ENCODE measurements at regions not wholly inside any gene's neighbourhood (a gene's known extent, or its start where the extent isn't known, plus 50 kb on each side); places are given as distances from the start of the nearest gene placed in this dataset.
"Not testable (repeated sequence)": the region's sequence is repeated elsewhere in the genome, so short reads cannot be mapped to it uniquely, and the experiment has no call there.

GRCh38 chr16:6708576-6709215, 623.9 kb upstream of the RBFOX1 start:
- no peak overlapping the region for H3K27ac ChIP-seq
- no peaks in the 10 kb centered on the region for H3K9me3 ChIP-seq (ENCODE audit: low read depth, low read length)
- DNase-seq (ENCODE audit: low read depth, low spot score), result no peak
- H3K4me3 ChIP-seq, result no peak overlapping the region
- TF ChIP-seq EZH2 (IDR thresholded peaks at IDR 0.05), result no peak
- TF ChIP-seq POLR2AphosphoS5 (IDR thresholded peaks at IDR 0.05; ENCODE audit: borderline replicate concordance, low read depth, low read length), result no peak
- TF ChIP-seq FOXP2 (optimal IDR thresholded peaks at IDR 0.05; ENCODE audit: control extremely low read depth, extremely low read length, insufficient read depth), result no peak
- H3K9ac ChIP-seq (ENCODE audit: insufficient read length), result no peak overlapping the region
- H3K36me3 ChIP-seq (ENCODE audit: insufficient read depth, low read length), result no peaks in the 10 kb centered on the region

GRCh38 chr16:6704306-6704930, 628.2 kb upstream of the RBFOX1 start:
- no peak overlapping the region for H3K9ac ChIP-seq (ENCODE audit: insufficient read length)
- H3K36me3 ChIP-seq (ENCODE audit: insufficient read depth, low read length), result no peaks in the 10 kb centered on the region
- DNase-seq (ENCODE audit: low read depth, low spot score), result no peak
- TF ChIP-seq FOXP2 (optimal IDR thresholded peaks at IDR 0.05; ENCODE audit: control extremely low read depth, extremely low read length, insufficient read depth) (no peak), EZH2 (IDR thresholded peaks at IDR 0.05) (no peak), POLR2AphosphoS5 (IDR thresholded peaks at IDR 0.05; ENCODE audit: borderline replicate concordance, low read depth, low read length) (no peak)
- no peaks in the 10 kb centered on the region for H3K9me3 ChIP-seq (ENCODE audit: low read depth, low read length)
- H3K4me3 ChIP-seq, result no peak overlapping the region
- H3K27ac ChIP-seq, result no peak overlapping the region

GRCh38 chr16:6701096-6701495, 631.5 kb upstream of the RBFOX1 start:
- Histone ChIP-seq H3K27ac (no peak overlapping the region), H3K9me3 (ENCODE audit: low read depth, low read length) (no peaks in the 10 kb centered on the region), H3K9ac (ENCODE audit: insufficient read length) (no peak overlapping the region), H3K4me3 (no peak overlapping the region), H3K36me3 (ENCODE audit: insufficient read depth, low read length) (no peaks in the 10 kb centered on the region)
- TF ChIP-seq EZH2 (IDR thresholded peaks at IDR 0.05) (no peak), POLR2AphosphoS5 (IDR thresholded peaks at IDR 0.05; ENCODE audit: borderline replicate concordance, low read depth, low read length) (no peak), FOXP2 (optimal IDR thresholded peaks at IDR 0.05; ENCODE audit: control extremely low read depth, extremely low read length, insufficient read depth) (no peak)
- DNase-seq (ENCODE audit: low read depth, low spot score), result no peak

- H3K27ac ChIP-seq, result no peak overlapping the region
- DNase-seq (ENCODE audit: low read depth, low spot score), result no peak
- H3K9ac ChIP-seq (ENCODE audit: insufficient read length), result no peak overlapping the region
- TF ChIP-seq FOXP2 (optimal IDR thresholded peaks at IDR 0.05; ENCODE audit: control extremely low read depth, extremely low read length, insufficient read depth) (no peak), EZH2 (IDR thresholded peaks at IDR 0.05) (no peak), POLR2AphosphoS5 (IDR thresholded peaks at IDR 0.05; ENCODE audit: borderline replicate concordance, low read depth, low read length) (no peak)
- H3K4me3 ChIP-seq, result no peak overlapping the region
- H3K36me3 ChIP-seq (ENCODE audit: insufficient read depth, low read length), result no peaks in the 10 kb centered on the region
- H3K9me3 ChIP-seq (ENCODE audit: low read depth, low read length), result no peaks in the 10 kb centered on the region
Observed at GRCh38 chr16:6698548-6698947, 634.1 kb upstream of the RBFOX1 start.

GRCh38 chr16:6695666-6696065, 637.0 kb upstream of the RBFOX1 start:
- Histone ChIP-seq H3K9ac (ENCODE audit: insufficient read length) (no peak overlapping the region), H3K27ac (no peak overlapping the region), H3K9me3 (ENCODE audit: low read depth, low read length) (no peaks in the 10 kb centered on the region), H3K36me3 (ENCODE audit: insufficient read depth, low read length) (no peaks in the 10 kb centered on the region), H3K4me3 (no peak overlapping the region)
- TF ChIP-seq POLR2AphosphoS5 (IDR thresholded peaks at IDR 0.05; ENCODE audit: borderline replicate concordance, low read depth, low read length), result no peak
- TF ChIP-seq FOXP2 (optimal IDR thresholded peaks at IDR 0.05; ENCODE audit: control extremely low read depth, extremely low read length, insufficient read depth), result no peak
- TF ChIP-seq EZH2 (IDR thresholded peaks at IDR 0.05), result no peak
- DNase-seq (ENCODE audit: low read depth, low spot score), result no peak

- no peak for DNase-seq (ENCODE audit: low read depth, low spot score)
- TF ChIP-seq EZH2 (IDR thresholded peaks at IDR 0.05), result no peak
- TF ChIP-seq FOXP2 (optimal IDR thresholded peaks at IDR 0.05; ENCODE audit: control extremely low read depth, extremely low read length, insufficient read depth), result no peak
- no peak for TF ChIP-seq POLR2AphosphoS5 (IDR thresholded peaks at IDR 0.05; ENCODE audit: borderline replicate concordance, low read depth, low read length)
- no peak overlapping the region for H3K9ac ChIP-seq (ENCODE audit: insufficient read length)
Observed at GRCh38 chr16:6694636-6695035, 638.0 kb upstream of the RBFOX1 start.

GRCh38 chr16:6693418-6693817, 639.2 kb upstream of the RBFOX1 start:
- H3K27ac ChIP-seq; H3K4me3 ChIP-seq; DNase-seq (ENCODE audit: low read depth, low spot score); H3K36me3 ChIP-seq (ENCODE audit: insufficient read depth, low read length); H3K9me3 ChIP-seq (ENCODE audit: low read depth, low read length); H3K9ac ChIP-seq (ENCODE audit: insufficient read length): not testable (repeated sequence)

More at GRCh38 chr16:6694636-6695035, 638.0 kb upstream of the RBFOX1 start:
- H3K36me3 ChIP-seq (ENCODE audit: insufficient read depth, low read length), result no peaks in the 10 kb centered on the region
- no peak overlapping the region for H3K27ac ChIP-seq
- no peaks in the 10 kb centered on the region for H3K9me3 ChIP-seq (ENCODE audit: low read depth, low read length)
- no peak overlapping the region for H3K4me3 ChIP-seq

- no peak for DNase-seq (ENCODE audit: low read depth, low spot score)
- Histone ChIP-seq H3K4me3 (no peak overlapping the region), H3K9ac (ENCODE audit: insufficient read length) (no peak overlapping the region), H3K36me3 (ENCODE audit: insufficient read depth, low read length) (no peaks in the 10 kb centered on the region), H3K9me3 (ENCODE audit: low read depth, low read length) (no peaks in the 10 kb centered on the region), H3K27ac (no peak overlapping the region)
- no peak for TF ChIP-seq FOXP2 (optimal IDR thresholded peaks at IDR 0.05; ENCODE audit: control extremely low read depth, extremely low read length, insufficient read depth)
- no peak for TF ChIP-seq EZH2 (IDR thresholded peaks at IDR 0.05)
- no peak for TF ChIP-seq POLR2AphosphoS5 (IDR thresholded peaks at IDR 0.05; ENCODE audit: borderline replicate concordance, low read depth, low read length)
Observed at GRCh38 chr16:6692874-6693273, 639.8 kb upstream of the RBFOX1 start.

GRCh38 chr16:6690741-6691140, 641.9 kb upstream of the RBFOX1 start:
- H3K9me3 ChIP-seq (ENCODE audit: low read depth, low read length), result no peaks in the 10 kb centered on the region
- no peak overlapping the region for H3K27ac ChIP-seq
- TF ChIP-seq FOXP2 (optimal IDR thresholded peaks at IDR 0.05; ENCODE audit: control extremely low read depth, extremely low read length, insufficient read depth) (no peak), EZH2 (IDR thresholded peaks at IDR 0.05) (no peak), POLR2AphosphoS5 (IDR thresholded peaks at IDR 0.05; ENCODE audit: borderline replicate concordance, low read depth, low read length) (no peak)
- DNase-seq (ENCODE audit: low read depth, low spot score), result no peak
- H3K36me3 ChIP-seq (ENCODE audit: insufficient read depth, low read length), result no peaks in the 10 kb centered on the region
- no peak overlapping the region for H3K9ac ChIP-seq (ENCODE audit: insufficient read length)
- H3K4me3 ChIP-seq, result no peak overlapping the region

All from SK-N-MC (cell line).